ENCODE measurements at regions not wholly inside any gene's neighbourhood (a gene's known extent, or its start where the extent isn't known, plus 50 kb on each side); places are given as distances from the start of the nearest gene placed in this dataset.
A peak's percentile ranks its signal among the peaks of the same experiment; 100 is the strongest.

DNA sequence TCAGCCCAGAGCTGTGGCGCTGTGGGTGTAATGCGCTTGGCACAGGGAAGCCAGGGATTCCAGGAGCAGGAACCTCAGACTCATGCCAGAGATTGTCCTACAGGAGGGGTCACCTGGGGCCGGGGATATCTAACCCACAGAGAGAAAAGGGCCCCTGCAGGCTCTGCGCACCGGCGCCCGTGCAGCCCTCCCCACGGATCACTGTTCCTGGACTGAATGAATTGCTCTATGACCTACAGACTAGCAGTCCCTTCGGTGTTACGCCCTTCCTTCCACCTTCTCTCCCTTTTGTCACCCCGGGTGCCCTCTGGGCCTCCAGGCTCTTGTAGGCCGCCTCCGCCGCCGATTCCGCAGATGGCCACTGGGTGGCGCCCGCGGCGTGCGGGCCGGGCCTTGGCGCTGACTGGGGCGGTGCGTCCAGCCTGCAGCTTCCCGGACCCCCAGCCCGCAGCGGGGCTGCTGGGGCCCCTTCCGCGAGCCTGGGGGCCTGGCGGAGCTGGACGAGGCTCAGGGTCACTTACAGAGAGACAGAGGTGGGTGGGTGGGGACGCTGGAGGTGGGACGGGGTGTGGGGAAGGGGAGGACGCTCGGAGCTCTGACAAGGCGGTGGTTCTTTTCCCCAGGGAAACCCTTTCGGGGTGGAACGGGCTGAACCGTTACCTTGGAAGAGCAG is 101.3 kb downstream of the IER5 start (continued):
- TF ChIP-seq, protein P1, sequence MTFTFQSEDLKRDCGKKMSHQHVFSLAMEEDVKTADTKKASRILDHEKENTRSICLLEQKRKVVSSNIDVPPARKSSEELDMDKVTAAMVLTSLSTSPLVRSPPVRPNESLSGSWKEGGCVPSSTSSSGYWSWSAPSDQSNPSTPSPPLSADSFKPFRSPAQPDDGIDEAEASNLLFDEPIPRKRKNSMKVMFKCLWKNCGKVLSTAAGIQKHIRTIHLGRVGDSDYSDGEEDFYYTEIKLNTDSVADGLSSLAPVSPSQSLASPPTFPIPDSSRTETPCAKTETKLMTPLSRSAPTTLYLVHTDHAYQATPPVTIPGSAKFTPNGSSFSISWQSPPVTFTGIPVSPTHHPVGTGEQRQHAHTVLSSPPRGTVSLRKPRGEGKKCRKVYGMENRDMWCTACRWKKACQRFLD (CRISPR knock-in tag; IDR thresholded peaks at IDR 0.05; ENCODE audit: borderline replicate concordance) = no peak
- TF ChIP-seq HNRNPK (IDR thresholded peaks at IDR 0.05; ENCODE audit: low read depth, low read length, poor library complexity, severe bottlenecking) (peak; percentile 63), TEAD3 (CRISPR knock-in tag; optimal IDR thresholded peaks at IDR 0.05; ENCODE audit: borderline replicate concordance) (peak; percentile 28), KMT2A (CRISPR knock-in tag; IDR thresholded peaks at IDR 0.05) (no peak), ZFX (CRISPR knock-in tag; IDR thresholded peaks at IDR 0.05; ENCODE audit: low read depth) (peak; percentile 41; the same call in 1 of the 2 replicates), TGIF2 (CRISPR knock-in tag; IDR thresholded peaks at IDR 0.05) (0 out of 2 replicates have a peak, but pooled peaks have one; percentile 17), ZSCAN12 (CRISPR knock-in tag; IDR thresholded peaks at IDR 0.05) (no peak), THAP8 (CRISPR knock-in tag; IDR thresholded peaks at IDR 0.05; ENCODE audit: borderline replicate concordance) (no peak), CHCHD3 (CRISPR knock-in tag; IDR thresholded peaks at IDR 0.05) (no peak), HNRNPLL (IDR thresholded peaks at IDR 0.05; ENCODE audit: low read depth, low read length, poor library complexity, severe bottlenecking) (peak; percentile 28), SALL1 (CRISPR knock-in tag; IDR thresholded peaks at IDR 0.05) (0 out of 2 replicates have a peak, but pooled peaks have one; percentile 17), TEAD2 (CRISPR knock-in tag; IDR thresholded peaks at IDR 0.05) (no peak), RBM39 (IDR thresholded peaks at IDR 0.05; ENCODE audit: low read depth, low read length, poor library complexity, severe bottlenecking) (peak; percentile 48), RXRA (CRISPR knock-in tag; IDR thresholded peaks at IDR 0.05) (peak; percentile 81), KDM5B (CRISPR knock-in tag; IDR thresholded peaks at IDR 0.05; ENCODE audit: borderline replicate concordance) (no peak), TARDBP (CRISPR knock-in tag; IDR thresholded peaks at IDR 0.05) (0 out of 2 replicates have a peak, but pooled peaks have one; percentile 21), GABPB1 (CRISPR knock-in tag; IDR thresholded peaks at IDR 0.05) (peak; percentile 56; the same call in 1 of the 2 replicates), PTBP1 (IDR thresholded peaks at IDR 0.05; ENCODE audit: low read depth, low read length, poor library complexity, severe bottlenecking) (peak; percentile 45)
- TF ChIP-seq, protein P2, sequence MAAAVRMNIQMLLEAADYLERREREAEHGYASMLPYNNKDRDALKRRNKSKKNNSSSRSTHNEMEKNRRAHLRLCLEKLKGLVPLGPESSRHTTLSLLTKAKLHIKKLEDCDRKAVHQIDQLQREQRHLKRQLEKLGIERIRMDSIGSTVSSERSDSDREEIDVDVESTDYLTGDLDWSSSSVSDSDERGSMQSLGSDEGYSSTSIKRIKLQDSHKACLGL (CRISPR knock-in tag; IDR thresholded peaks at IDR 0.05) = 0 out of 2 replicates have a peak, but pooled peaks have one; percentile 18
- TF ChIP-seq, protein P3, sequence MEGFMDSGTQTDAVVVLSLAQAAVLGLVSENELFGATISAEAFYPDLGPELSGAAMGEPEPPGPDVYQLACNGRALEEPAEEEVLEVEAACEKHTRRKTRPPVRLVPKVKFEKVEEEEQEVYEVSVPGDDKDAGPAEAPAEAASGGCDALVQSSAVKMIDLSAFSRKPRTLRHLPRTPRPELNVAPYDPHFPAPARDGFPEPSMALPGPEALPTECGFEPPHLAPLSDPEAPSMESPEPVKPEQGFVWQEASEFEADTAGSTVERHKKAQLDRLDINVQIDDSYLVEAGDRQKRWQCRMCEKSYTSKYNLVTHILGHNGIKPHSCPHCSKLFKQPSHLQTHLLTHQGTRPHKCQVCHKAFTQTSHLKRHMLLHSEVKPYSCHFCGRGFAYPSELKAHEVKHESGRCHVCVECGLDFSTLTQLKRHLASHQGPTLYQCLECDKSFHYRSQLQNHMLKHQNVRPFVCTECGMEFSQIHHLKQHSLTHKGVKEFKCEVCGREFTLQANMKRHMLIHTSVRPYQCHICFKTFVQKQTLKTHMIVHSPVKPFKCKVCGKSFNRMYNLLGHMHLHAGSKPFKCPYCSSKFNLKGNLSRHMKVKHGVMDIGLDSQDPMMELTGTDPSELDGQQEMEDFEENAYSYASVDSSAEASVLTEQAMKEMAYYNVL (CRISPR knock-in tag; IDR thresholded peaks at IDR 0.05; ENCODE audit: borderline replicate concordance) = 0 out of 2 replicates have a peak, but pooled peaks have one; percentile 24
- TF ChIP-seq, protein P4, sequence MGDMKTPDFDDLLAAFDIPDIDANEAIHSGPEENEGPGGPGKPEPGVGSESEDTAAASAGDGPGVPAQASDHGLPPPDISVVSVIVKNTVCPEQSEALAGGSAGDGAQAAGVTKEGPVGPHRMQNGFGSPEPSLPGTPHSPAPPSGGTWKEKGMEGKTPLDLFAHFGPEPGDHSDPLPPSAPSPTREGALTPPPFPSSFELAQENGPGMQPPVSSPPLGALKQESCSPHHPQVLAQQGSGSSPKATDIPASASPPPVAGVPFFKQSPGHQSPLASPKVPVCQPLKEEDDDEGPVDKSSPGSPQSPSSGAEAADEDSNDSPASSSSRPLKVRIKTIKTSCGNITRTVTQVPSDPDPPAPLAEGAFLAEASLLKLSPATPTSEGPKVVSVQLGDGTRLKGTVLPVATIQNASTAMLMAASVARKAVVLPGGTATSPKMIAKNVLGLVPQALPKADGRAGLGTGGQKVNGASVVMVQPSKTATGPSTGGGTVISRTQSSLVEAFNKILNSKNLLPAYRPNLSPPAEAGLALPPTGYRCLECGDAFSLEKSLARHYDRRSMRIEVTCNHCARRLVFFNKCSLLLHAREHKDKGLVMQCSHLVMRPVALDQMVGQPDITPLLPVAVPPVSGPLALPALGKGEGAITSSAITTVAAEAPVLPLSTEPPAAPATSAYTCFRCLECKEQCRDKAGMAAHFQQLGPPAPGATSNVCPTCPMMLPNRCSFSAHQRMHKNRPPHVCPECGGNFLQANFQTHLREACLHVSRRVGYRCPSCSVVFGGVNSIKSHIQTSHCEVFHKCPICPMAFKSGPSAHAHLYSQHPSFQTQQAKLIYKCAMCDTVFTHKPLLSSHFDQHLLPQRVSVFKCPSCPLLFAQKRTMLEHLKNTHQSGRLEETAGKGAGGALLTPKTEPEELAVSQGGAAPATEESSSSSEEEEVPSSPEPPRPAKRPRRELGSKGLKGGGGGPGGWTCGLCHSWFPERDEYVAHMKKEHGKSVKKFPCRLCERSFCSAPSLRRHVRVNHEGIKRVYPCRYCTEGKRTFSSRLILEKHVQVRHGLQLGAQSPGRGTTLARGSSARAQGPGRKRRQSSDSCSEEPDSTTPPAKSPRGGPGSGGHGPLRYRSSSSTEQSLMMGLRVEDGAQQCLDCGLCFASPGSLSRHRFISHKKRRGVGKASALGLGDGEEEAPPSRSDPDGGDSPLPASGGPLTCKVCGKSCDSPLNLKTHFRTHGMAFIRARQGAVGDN (CRISPR knock-in tag; IDR thresholded peaks at IDR 0.05) = peak; percentile 37; the same call in 1 of the 2 replicates
